ENCODE measurements at regions not wholly inside any gene's neighbourhood (a gene's known extent, or its start where the extent isn't known, plus 50 kb on each side); places are given as distances from the start of the nearest gene placed in this dataset.

- intact Hi-C loops (cut with micrococcal nuclease; ENCODE audit: unreplicated experiment), result no loop called here
- Histone ChIP-seq H3K9me3 (ENCODE audit: low read depth, low read length, poor library complexity, severe bottlenecking) (no peaks in the 10 kb centered on the region), H3K27me3 (replicated peaks; ENCODE audit: insufficient read depth, low read depth, low read length, poor library complexity) (no peaks in the 10 kb centered on the region), H3K27ac (ENCODE audit: low read depth, low read length, poor library complexity, severe bottlenecking) (no peak overlapping the region), H3K4me1 (ENCODE audit: insufficient read depth, low read length, poor library complexity, severe bottlenecking) (no peaks in the 10 kb centered on the region), H3K36me3 (ENCODE audit: insufficient read depth, low read length, poor library complexity, severe bottlenecking) (no peaks in the 10 kb centered on the region), H3K4me3 (ENCODE audit: low read depth, low read length, poor library complexity, severe bottlenecking) (no peak overlapping the region)
- no TSS peak for BruUV-seq (replicated peaks)
- POLR2A ChIA-PET (ENCODE audit: low non-redundant PET), result no interaction called here
- CTCF ChIA-PET, result no interaction called here
- no peak for DNase-seq (ENCODE audit: low spot score)
- TF ChIP-seq EZH2 (IDR thresholded peaks at IDR 0.05; ENCODE audit: borderline replicate concordance, low read depth, low read length, poor library complexity, severe bottlenecking) (no peak), CTCF (conservative IDR thresholded peaks at IDR 0.05; ENCODE audit: low read depth, low read length) (no peak)
Measured at GRCh38 chr2:144015655-144016245, 504.2 kb downstream of the ZEB2 start.

- Histone ChIP-seq H3K36me3 (ENCODE audit: insufficient read depth, low read length, poor library complexity, severe bottlenecking) (no peaks in the 10 kb centered on the region), H3K4me3 (ENCODE audit: low read depth, low read length, poor library complexity, severe bottlenecking) (no peak overlapping the region), H3K27ac (ENCODE audit: low read depth, low read length, poor library complexity, severe bottlenecking) (no peak overlapping the region), H3K4me1 (ENCODE audit: insufficient read depth, low read length, poor library complexity, severe bottlenecking) (no peaks in the 10 kb centered on the region), H3K9me3 (ENCODE audit: low read depth, low read length, poor library complexity, severe bottlenecking) (no peaks in the 10 kb centered on the region), H3K27me3 (replicated peaks; ENCODE audit: insufficient read depth, low read depth, low read length, poor library complexity) (no peaks in the 10 kb centered on the region)
- ChIA-PET POLR2A (ENCODE audit: low non-redundant PET) (no interaction called here), CTCF (no interaction called here)
- intact Hi-C loops (cut with micrococcal nuclease; ENCODE audit: unreplicated experiment), result no loop called here
- no TSS peak for BruUV-seq (replicated peaks)
- no peak for DNase-seq (ENCODE audit: low spot score)
- no peak for TF ChIP-seq CTCF (conservative IDR thresholded peaks at IDR 0.05; ENCODE audit: low read depth, low read length)
- no peak for TF ChIP-seq EZH2 (IDR thresholded peaks at IDR 0.05; ENCODE audit: borderline replicate concordance, low read depth, low read length, poor library complexity, severe bottlenecking)
Measured at GRCh38 chr2:144015036-144015435, 504.9 kb downstream of the ZEB2 start.

- Histone ChIP-seq H3K4me3 (ENCODE audit: low read depth, low read length, poor library complexity, severe bottlenecking) (no peak overlapping the region), H3K4me1 (ENCODE audit: insufficient read depth, low read length, poor library complexity, severe bottlenecking) (no peaks in the 10 kb centered on the region), H3K27me3 (replicated peaks; ENCODE audit: insufficient read depth, low read depth, low read length, poor library complexity) (no peaks in the 10 kb centered on the region), H3K9me3 (ENCODE audit: low read depth, low read length, poor library complexity, severe bottlenecking) (no peaks in the 10 kb centered on the region), H3K27ac (ENCODE audit: low read depth, low read length, poor library complexity, severe bottlenecking) (no peak overlapping the region), H3K36me3 (ENCODE audit: insufficient read depth, low read length, poor library complexity, severe bottlenecking) (no peaks in the 10 kb centered on the region)
- ChIA-PET POLR2A (ENCODE audit: low non-redundant PET) (no interaction called here), CTCF (no interaction called here)
- no peak for TF ChIP-seq CTCF (conservative IDR thresholded peaks at IDR 0.05; ENCODE audit: low read depth, low read length)
- no peak for TF ChIP-seq EZH2 (IDR thresholded peaks at IDR 0.05; ENCODE audit: borderline replicate concordance, low read depth, low read length, poor library complexity, severe bottlenecking)
- BruUV-seq (replicated peaks), result no TSS peak
- intact Hi-C loops (cut with micrococcal nuclease; ENCODE audit: unreplicated experiment), result no loop called here
- no peak for DNase-seq (ENCODE audit: low spot score)
Measured at GRCh38 chr2:144014103-144014502, 505.8 kb downstream of the ZEB2 start.
